ENCODE measurements at regions not wholly inside any gene's neighbourhood (a gene's known extent, or its start where the extent isn't known, plus 50 kb on each side); places are given as distances from the start of the nearest gene placed in this dataset.

DNA sequence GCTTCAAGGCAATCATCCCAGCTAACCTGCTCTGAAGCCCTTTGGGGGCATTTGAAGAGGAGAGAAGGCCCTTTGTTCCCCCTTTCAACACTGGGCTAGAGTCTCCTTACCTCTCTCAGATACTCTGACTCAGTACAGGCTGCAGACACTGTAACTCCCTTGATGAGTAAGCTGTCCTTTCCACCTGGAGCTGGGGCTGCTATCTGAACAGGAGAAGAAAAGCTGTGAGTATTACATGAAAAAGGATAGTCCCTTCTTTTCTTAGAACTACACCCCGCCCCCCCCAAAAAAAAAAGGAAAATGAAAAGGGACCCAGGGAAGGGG lies 186.6 kb upstream of the PLEKHG7 start (continued):
- TF ChIP-seq, protein P1, sequence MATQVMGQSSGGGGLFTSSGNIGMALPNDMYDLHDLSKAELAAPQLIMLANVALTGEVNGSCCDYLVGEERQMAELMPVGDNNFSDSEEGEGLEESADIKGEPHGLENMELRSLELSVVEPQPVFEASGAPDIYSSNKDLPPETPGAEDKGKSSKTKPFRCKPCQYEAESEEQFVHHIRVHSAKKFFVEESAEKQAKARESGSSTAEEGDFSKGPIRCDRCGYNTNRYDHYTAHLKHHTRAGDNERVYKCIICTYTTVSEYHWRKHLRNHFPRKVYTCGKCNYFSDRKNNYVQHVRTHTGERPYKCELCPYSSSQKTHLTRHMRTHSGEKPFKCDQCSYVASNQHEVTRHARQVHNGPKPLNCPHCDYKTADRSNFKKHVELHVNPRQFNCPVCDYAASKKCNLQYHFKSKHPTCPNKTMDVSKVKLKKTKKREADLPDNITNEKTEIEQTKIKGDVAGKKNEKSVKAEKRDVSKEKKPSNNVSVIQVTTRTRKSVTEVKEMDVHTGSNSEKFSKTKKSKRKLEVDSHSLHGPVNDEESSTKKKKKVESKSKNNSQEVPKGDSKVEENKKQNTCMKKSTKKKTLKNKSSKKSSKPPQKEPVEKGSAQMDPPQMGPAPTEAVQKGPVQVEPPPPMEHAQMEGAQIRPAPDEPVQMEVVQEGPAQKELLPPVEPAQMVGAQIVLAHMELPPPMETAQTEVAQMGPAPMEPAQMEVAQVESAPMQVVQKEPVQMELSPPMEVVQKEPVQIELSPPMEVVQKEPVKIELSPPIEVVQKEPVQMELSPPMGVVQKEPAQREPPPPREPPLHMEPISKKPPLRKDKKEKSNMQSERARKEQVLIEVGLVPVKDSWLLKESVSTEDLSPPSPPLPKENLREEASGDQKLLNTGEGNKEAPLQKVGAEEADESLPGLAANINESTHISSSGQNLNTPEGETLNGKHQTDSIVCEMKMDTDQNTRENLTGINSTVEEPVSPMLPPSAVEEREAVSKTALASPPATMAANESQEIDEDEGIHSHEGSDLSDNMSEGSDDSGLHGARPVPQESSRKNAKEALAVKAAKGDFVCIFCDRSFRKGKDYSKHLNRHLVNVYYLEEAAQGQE (IDR thresholded peaks at IDR 0.05; ENCODE audit: low read depth, low read length): no peak

GRCh38 chr12:92513231-92513730 lies 189.5 kb upstream of the PLEKHG7 start:
- H3K9me3 ChIP-seq (replicated peaks; ENCODE audit: control insufficient read depth, insufficient read depth, low read length): no peaks in the 10 kb centered on the region; the same call in 1 of the 3 replicates
- in situ Hi-C loops (cut with MboI): no loop called here
- 95% methylated on average over 2 of the region's 2 CpGs for WGBS (ENCODE audit: insufficient coverage, insufficient replicate concordance, low lambda C conversion rate, missing lambda C conversion rate)
- no peak overlapping the region for H3K4me3 ChIP-seq
- no peak for TF ChIP-seq HDAC2 (IDR thresholded peaks at IDR 0.05)
- TF ChIP-seq STAT1 (conservative IDR thresholded peaks at IDR 0.05): no peak
- TF ChIP-seq RUNX3 (IDR thresholded peaks at IDR 0.05; ENCODE audit: low read length): no peak
- TF ChIP-seq, protein P2, sequence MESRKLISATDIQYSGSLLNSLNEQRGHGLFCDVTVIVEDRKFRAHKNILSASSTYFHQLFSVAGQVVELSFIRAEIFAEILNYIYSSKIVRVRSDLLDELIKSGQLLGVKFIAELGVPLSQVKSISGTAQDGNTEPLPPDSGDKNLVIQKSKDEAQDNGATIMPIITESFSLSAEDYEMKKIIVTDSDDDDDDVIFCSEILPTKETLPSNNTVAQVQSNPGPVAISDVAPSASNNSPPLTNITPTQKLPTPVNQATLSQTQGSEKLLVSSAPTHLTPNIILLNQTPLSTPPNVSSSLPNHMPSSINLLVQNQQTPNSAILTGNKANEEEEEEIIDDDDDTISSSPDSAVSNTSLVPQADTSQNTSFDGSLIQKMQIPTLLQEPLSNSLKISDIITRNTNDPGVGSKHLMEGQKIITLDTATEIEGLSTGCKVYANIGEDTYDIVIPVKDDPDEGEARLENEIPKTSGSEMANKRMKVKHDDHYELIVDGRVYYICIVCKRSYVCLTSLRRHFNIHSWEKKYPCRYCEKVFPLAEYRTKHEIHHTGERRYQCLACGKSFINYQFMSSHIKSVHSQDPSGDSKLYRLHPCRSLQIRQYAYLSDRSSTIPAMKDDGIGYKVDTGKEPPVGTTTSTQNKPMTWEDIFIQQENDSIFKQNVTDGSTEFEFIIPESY (IDR thresholded peaks at IDR 0.05): no peak
- TF ChIP-seq IRF3 (IDR thresholded peaks at IDR 0.05): no peak
- no peak for TF ChIP-seq TAF1 (IDR thresholded peaks at IDR 0.05; ENCODE audit: borderline replicate concordance, low read depth, low read length)
- no peak for FAIRE-seq
- no peaks in the 10 kb centered on the region for H3K36me3 ChIP-seq (ENCODE audit: control insufficient read depth in 2 of 2, insufficient read depth in 2 of 2, low read length in 1 of 2)
- no TSS peak for BruUV-seq (replicated peaks)
- H3K79me2 ChIP-seq (ENCODE audit: control insufficient read depth, insufficient read depth, low read length): no peaks in the 10 kb centered on the region
- ATAC-seq: no peak
- RAD21 ChIA-PET (ENCODE audit: unreplicated experiment): interaction anchor here (1.3 to 1.6 kb wide), 3 partner anchors 13 to 50 kb away, joined by 3 to 4 read pairs (median 4); no protein-coding TSS in a partner anchor
- POLR2A ChIA-PET: interaction anchor here (0.9 to 1.5 kb wide), 4 partner anchors 9 to 44 kb away, joined by 3 to 11 read pairs (median 4); no protein-coding TSS in a partner anchor
- H3K27me3 ChIP-seq (replicated peaks in 1 of 2; ENCODE audit: control insufficient read depth in 2 of 2, insufficient read depth in 2 of 2, low read length in 1 of 2): no peaks in the 10 kb centered on the region
- no peaks in the 10 kb centered on the region for H4K20me1 ChIP-seq (ENCODE audit: control insufficient read depth, insufficient read depth)
- no peak overlapping the region for H3K27ac ChIP-seq (ENCODE audit: control insufficient read depth, insufficient read depth)
- H3K4me1 ChIP-seq (ENCODE audit: control insufficient read depth, insufficient read depth, low read length): no peaks in the 10 kb centered on the region
- SMC1A ChIA-PET (ENCODE audit: uncharacterized antibody, unreplicated experiment): interaction anchor here (0.5 to 4.0 kb wide), 9 partner anchors 9 to 50 kb away, joined by 3 to 21 read pairs (median 5); no protein-coding TSS in a partner anchor
- intact Hi-C loops (cut with micrococcal nuclease; ENCODE audit: unreplicated experiment): no loop called here
- CTCF ChIA-PET: interaction anchor here (1.5 to 3.2 kb wide), 5 partner anchors 13 to 32 kb away, joined by 4 to 18 read pairs (median 5); no protein-coding TSS in a partner anchor
- no peak for DNase-seq (ENCODE audit: low read depth, low spot score)
- no peak overlapping the region for H3K4me2 ChIP-seq (ENCODE audit: control insufficient read depth, insufficient read depth)
- H3K9ac ChIP-seq (ENCODE audit: control insufficient read depth, insufficient read depth, low read length): no peak overlapping the region
- no peak overlapping the region for H2AFZ ChIP-seq (ENCODE audit: control insufficient read depth, low read depth, low read length)

All from GM12878 (cell line).